VCaP (cell line): ENCODE measurements at regions not wholly inside any gene's neighbourhood (a gene's known extent, or its start where the extent isn't known, plus 50 kb on each side); places are given as distances from the start of the nearest gene placed in this dataset.

Experiments
- H3K27ac ChIP-seq: fragments of 450-650 bp; 2 replicates; pipeline ENCODE4 v1.5.1; 2017
- CTCF ChIP-seq: fragments of 450-650 bp; conservative IDR thresholded peaks from 2 replicates; pipeline ENCODE4 v1.5.1; 2017; ENCODE audit warnings: mild to moderate bottlenecking, moderate library complexity

DNA sequence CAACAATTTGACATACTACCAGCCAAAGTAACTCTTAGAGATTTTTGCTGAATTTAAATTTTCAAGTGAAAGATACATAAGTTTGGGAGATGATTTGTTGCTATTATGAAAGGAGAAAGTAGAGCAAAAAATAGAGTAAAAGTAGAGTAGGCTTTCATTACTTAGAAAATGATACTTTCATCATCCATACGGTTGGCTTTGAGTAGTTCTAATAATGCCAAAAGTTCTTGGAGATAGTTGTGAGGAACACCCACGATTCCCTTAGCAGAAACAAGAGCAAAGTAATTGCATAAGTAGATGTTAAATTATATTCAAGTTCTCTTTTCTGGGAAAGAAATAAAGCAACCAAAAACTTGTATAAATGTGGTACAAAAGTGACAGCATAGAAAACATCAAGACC, 95.0 kb upstream of the VAV3 start:
- TF ChIP-seq CTCF: no peak
- no peak overlapping the region for H3K27ac ChIP-seq

DNA sequence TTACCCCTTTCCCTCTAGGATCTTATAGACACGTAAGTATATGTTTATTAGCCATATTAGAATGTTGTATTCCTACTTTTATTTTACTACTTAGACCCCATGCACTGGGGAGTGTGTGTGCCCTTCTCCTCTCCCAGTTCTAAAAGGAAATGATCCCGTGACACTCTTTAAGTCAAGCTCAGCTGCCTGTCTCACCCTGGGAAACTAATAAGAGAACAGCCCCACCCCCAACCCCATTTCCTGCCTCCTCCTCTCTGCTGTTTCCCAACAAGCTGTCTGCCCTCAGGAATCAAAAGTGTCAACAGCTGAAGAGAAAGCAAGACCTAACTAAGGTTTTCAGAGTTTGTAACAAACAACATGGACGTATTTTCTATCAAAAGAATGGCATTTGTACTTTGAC, 92.6 kb upstream of the VAV3 start:
- no peak overlapping the region for H3K27ac ChIP-seq
- no peak for TF ChIP-seq CTCF

DNA sequence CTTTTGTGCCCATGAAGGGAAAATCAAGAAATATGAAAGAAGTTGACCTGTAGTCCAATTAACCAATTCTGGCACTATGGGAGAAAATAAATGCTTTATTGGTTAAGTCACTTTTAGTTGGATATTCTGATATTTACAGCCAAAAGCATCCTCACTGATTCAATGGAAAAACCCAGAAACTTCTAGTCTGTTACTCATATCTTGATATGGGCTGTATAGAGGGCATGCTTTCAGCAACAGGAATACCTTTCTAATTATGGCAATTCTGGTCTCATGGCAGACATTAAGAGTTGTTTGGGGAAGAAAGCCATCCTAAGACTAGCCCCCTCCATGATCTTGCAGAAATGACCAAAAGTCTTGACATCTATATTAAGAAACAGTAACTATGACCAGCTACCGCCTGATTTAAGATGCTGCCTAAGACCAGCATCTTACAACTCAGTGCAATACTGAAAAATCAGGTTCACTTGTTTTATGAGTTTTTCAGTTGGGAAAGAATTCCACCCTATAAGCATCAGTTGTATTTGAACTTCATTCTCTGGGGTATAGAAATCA, 91.5 kb upstream of the VAV3 start:
- TF ChIP-seq CTCF: no peak
- H3K27ac ChIP-seq: no peak overlapping the region

- H3K27ac ChIP-seq: no peak overlapping the region
- TF ChIP-seq CTCF: no peak
These were observed 90.4 kb upstream of the VAV3 start for GRCh38 chr1:108055387-108055786.

DNA sequence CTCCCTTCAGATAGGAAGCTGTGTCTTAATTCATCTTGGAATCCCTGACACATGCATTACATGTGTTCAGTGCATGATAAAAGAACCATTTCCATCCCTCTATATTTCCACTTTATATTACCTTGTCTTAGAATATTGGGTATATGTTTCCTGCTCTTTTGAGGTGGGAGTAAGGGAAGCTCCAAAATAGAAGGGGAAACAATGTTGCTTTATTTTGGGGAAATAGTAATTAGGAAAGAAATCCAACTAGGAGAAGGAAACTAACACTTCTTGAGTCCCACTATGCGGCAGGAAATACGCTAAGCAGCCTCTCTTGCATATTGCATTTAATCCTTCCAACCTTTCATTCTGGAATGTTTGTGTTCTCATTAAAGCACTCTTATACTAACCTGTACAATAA, 89.4 kb upstream of the VAV3 start:
- TF ChIP-seq CTCF: no peak
- H3K27ac ChIP-seq: no peak overlapping the region

DNA sequence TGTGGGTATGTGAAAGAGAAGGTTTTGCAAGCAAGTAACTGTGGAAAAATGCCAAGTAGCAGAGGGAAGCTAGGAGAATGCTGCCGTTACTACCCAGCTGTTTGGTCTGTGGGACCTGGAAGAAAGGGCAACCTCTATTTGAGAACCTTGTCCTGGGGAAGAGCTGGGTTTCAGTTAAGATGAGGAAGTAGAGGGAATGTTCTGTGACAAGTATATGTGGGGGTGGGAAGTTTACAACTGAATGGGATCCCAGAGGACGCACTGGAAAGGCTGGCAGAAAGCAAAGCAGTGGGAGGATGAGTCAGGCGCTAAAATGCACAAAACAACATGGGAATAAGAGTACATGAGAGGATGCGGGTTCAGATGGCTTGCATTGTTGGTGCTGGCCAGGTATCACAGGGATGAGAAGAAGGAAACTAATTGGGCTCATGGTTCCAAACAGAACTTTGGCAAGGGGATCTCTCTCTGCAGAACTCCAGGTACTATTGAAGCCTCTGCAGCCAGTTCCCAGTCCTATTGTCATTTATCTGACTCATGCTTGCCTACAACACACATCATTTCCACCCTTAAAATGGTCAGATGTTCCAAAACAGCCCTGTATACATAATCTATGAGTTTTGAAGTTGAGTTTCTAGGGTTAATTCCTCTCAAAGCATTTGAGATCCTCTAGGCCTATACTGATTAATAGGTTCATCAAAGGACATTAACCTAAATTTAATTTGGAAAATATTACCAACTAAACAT, 88.5 kb upstream of the VAV3 start:
- no peak for TF ChIP-seq CTCF
- H3K27ac ChIP-seq: no peak overlapping the region

GRCh38 chr1:108051631-108052377, 86.8 kb upstream of the VAV3 start:
- peak overlapping the region; percentile 12 for H3K27ac ChIP-seq
- no peak for TF ChIP-seq CTCF
